Smooth muscle cell (in vitro differentiated cells): ENCODE measurements at regions not wholly inside any gene's neighbourhood (a gene's known extent, or its start where the extent isn't known, plus 50 kb on each side); places are given as distances from the start of the nearest gene placed in this dataset.
A peak's percentile ranks its signal among the peaks of the same experiment; 100 is the strongest.

Experiments
- DNase-seq: peaks from one replicate; lab custom pipeline; 2025; ENCODE audit not compliant: unreplicated experiment; lab: John Stamatoyannopoulos, UW
- H2AFZ ChIP-seq: fragments of 200-600 bp; sonication (generic); 2 replicates; pipeline ENCODE4 v1.6.0; 2016; ENCODE audit warnings: antibody characterized with exemption, low read depth, mild to moderate bottlenecking
- H3F3A ChIP-seq: fragments of 200-600 bp; sonication (generic); 2 replicates; pipeline ENCODE4 v1.6.0; 2017; ENCODE audit warnings: antibody characterized with exemption, low read depth
- H3K27ac ChIP-seq: fragments of 200-600 bp; sonication (generic); 2 replicates; pipeline ENCODE4 v1.5.1; 2016; ENCODE audit warnings: low read depth, mild to moderate bottlenecking
- H3K27me3 ChIP-seq: fragments of 200-600 bp; sonication (generic); 2 replicates; pipeline ENCODE4 v1.6.1; 2016; ENCODE audit warnings: low read depth, mild to moderate bottlenecking
- H3K36me3 ChIP-seq: fragments of 200-600 bp; sonication (generic); 2 replicates; pipeline ENCODE4 v1.5.1; 2016; ENCODE audit warnings: low read depth
- H3K4me1 ChIP-seq: fragments of 200-600 bp; sonication (generic); 2 replicates; pipeline ENCODE4 v1.5.1; 2016; ENCODE audit warnings: low read depth
- H3K4me2 ChIP-seq: fragments of 200-600 bp; sonication (generic); 2 replicates; pipeline ENCODE4 v1.6.0; 2016; ENCODE audit warnings: mild to moderate bottlenecking
- H3K4me3 ChIP-seq: fragments of 200-600 bp; sonication (generic); 2 replicates; pipeline ENCODE4 v1.5.1; 2016; ENCODE audit warnings: mild to moderate bottlenecking
- H3K79me2 ChIP-seq: fragments of 200-600 bp; sonication (generic); 2 replicates; pipeline ENCODE4 v1.6.0; 2016; ENCODE audit warnings: low read depth, mild to moderate bottlenecking
- H3K9ac ChIP-seq: fragments of 200-600 bp; sonication (generic); 2 replicates; pipeline ENCODE4 v1.6.0; 2016; ENCODE audit warnings: low read depth
- H3K9me3 ChIP-seq: fragments of 200-600 bp; sonication (generic); replicated peaks from 2 replicates; pipeline ENCODE4 v1.5.1; 2016; ENCODE audit warnings: low read depth
- H4K20me1 ChIP-seq: fragments of 200-600 bp; sonication (generic); 2 replicates; pipeline ENCODE4 v1.6.0; 2016; ENCODE audit warnings: low read depth
- CTCF ChIP-seq: fragments of 200-600 bp; sonication (generic); IDR thresholded peaks from 2 replicates; pipeline ENCODE4 v1.5.1; 2017; ENCODE audit warnings: borderline replicate concordance, mild to moderate bottlenecking, antibody characterized with exemption; ENCODE audit not compliant: insufficient read depth, poor library complexity, severe bottlenecking
- WGBS: methylation state at CpG from one replicate; pipeline ENCODE4 v1.1.7; 2016; ENCODE audit warnings: low lambda C conversion rate; 5-methylcytosine and 5-hydroxymethylcytosine counted together

GRCh38 chr13:22469452-22469851 lies 711.3 kb upstream of the SGCG start:
- Histone ChIP-seq H3K36me3 (no peaks in the 10 kb centered on the region), H3K27me3 (no peaks in the 10 kb centered on the region), H3K27ac (peak overlapping the region; percentile 43), H3K4me3 (no peak overlapping the region), H3K9me3 (no peaks in the 10 kb centered on the region), H2AFZ (peak overlapping the region; percentile 81), H3K4me2 (peak overlapping the region; percentile 61), H4K20me1 (no peaks in the 10 kb centered on the region), H3K9ac (no peak overlapping the region), H3K79me2 (no peaks in the 10 kb centered on the region), H3F3A (no peaks in the 10 kb centered on the region), H3K4me1 (peaks cover 17% of the 10 kb centered on the region)
- DNase-seq, result no peak
- TF ChIP-seq CTCF, result no peak
- 50% methylated on average over 4 of the region's 4 CpGs for WGBS

GRCh38 chr13:22470075-22470474 lies 710.7 kb upstream of the SGCG start:
- no peaks in the 10 kb centered on the region for H3K36me3 ChIP-seq
- TF ChIP-seq CTCF, result no peak
- DNase-seq, result no peak
- peak overlapping the region; percentile 61 for H3K4me2 ChIP-seq
- H4K20me1 ChIP-seq, result no peaks in the 10 kb centered on the region
- H2AFZ ChIP-seq, result peak overlapping the region; percentile 81
- no peak overlapping the region for H3K9ac ChIP-seq
- no peaks in the 10 kb centered on the region for H3K9me3 ChIP-seq
- H3K79me2 ChIP-seq, result no peaks in the 10 kb centered on the region
- H3F3A ChIP-seq, result no peaks in the 10 kb centered on the region
- peaks cover 17% of the 10 kb centered on the region for H3K4me1 ChIP-seq
- H3K27ac ChIP-seq, result peak overlapping the region; percentile 43
- 59% methylated on average over 3 of the region's 3 CpGs for WGBS
- H3K4me3 ChIP-seq, result no peak overlapping the region
- no peaks in the 10 kb centered on the region for H3K27me3 ChIP-seq

GRCh38 chr13:22482496-22483000 lies 698.2 kb upstream of the SGCG start:
- TF ChIP-seq CTCF, result no peak
- H3K79me2 ChIP-seq, result no peaks in the 10 kb centered on the region
- no peak overlapping the region for H3K4me2 ChIP-seq
- H3K9ac ChIP-seq, result no peak overlapping the region
- H4K20me1 ChIP-seq, result no peaks in the 10 kb centered on the region
- no peak overlapping the region for H2AFZ ChIP-seq
- no peak for DNase-seq
- no peaks in the 10 kb centered on the region for H3K9me3 ChIP-seq
- H3F3A ChIP-seq, result no peaks in the 10 kb centered on the region
- H3K36me3 ChIP-seq, result no peaks in the 10 kb centered on the region
- WGBS, result 94% methylated on average over 2 of the region's 2 CpGs
- no peaks in the 10 kb centered on the region for H3K4me1 ChIP-seq
- H3K27me3 ChIP-seq, result no peaks in the 10 kb centered on the region
- no peak overlapping the region for H3K27ac ChIP-seq
- H3K4me3 ChIP-seq, result no peak overlapping the region

- no peaks in the 10 kb centered on the region for H4K20me1 ChIP-seq
- no peak overlapping the region for H2AFZ ChIP-seq
- no peaks in the 10 kb centered on the region for H3F3A ChIP-seq
- no peak for TF ChIP-seq CTCF
- 100% methylated on average over 1 of the region's 1 CpG for WGBS
- H3K9me3 ChIP-seq, result no peaks in the 10 kb centered on the region
- no peak for DNase-seq
- H3K36me3 ChIP-seq, result no peaks in the 10 kb centered on the region
- H3K4me3 ChIP-seq, result no peak overlapping the region
- no peaks in the 10 kb centered on the region for H3K27me3 ChIP-seq
- no peak overlapping the region for H3K27ac ChIP-seq
- H3K4me1 ChIP-seq, result no peaks in the 10 kb centered on the region
- no peaks in the 10 kb centered on the region for H3K79me2 ChIP-seq
- no peak overlapping the region for H3K4me2 ChIP-seq
- H3K9ac ChIP-seq, result no peak overlapping the region
Observed at GRCh38 chr13:22483276-22483675, 697.5 kb upstream of the SGCG start.
